ENCODE measurements at regions not wholly inside any gene's neighbourhood (a gene's known extent, or its start where the extent isn't known, plus 50 kb on each side); places are given as distances from the start of the nearest gene placed in this dataset.

DNA sequence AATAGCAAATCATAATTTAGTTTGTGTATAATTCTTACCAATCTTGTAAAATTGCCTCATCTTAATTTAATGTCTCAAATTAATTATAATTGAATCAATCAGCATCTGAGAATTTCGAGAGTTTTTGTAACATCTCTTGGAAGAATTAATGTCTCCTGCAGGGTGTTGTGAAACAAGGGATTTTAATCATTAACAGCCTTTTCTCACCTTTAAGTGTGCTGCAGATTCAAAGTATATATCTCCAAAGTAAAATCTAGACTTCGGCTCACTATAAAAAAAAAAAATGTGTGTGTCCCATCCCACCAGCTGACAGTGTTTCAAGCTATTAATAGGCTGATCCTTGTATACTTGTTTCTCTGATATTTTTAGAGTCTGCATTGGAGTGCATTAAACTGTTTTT is 603.1 kb downstream of the ETNK1 start:
- no peak for TF ChIP-seq POLR2A (IDR thresholded peaks at IDR 0.05)
- TF ChIP-seq, protein P1, sequence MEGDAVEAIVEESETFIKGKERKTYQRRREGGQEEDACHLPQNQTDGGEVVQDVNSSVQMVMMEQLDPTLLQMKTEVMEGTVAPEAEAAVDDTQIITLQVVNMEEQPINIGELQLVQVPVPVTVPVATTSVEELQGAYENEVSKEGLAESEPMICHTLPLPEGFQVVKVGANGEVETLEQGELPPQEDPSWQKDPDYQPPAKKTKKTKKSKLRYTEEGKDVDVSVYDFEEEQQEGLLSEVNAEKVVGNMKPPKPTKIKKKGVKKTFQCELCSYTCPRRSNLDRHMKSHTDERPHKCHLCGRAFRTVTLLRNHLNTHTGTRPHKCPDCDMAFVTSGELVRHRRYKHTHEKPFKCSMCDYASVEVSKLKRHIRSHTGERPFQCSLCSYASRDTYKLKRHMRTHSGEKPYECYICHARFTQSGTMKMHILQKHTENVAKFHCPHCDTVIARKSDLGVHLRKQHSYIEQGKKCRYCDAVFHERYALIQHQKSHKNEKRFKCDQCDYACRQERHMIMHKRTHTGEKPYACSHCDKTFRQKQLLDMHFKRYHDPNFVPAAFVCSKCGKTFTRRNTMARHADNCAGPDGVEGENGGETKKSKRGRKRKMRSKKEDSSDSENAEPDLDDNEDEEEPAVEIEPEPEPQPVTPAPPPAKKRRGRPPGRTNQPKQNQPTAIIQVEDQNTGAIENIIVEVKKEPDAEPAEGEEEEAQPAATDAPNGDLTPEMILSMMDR (IDR thresholded peaks at IDR 0.05): no peak

Measured in testis (tissue), 2 donors.